ENCODE measurements at regions not wholly inside any gene's neighbourhood (a gene's known extent, or its start where the extent isn't known, plus 50 kb on each side); places are given as distances from the start of the nearest gene placed in this dataset.

DNA sequence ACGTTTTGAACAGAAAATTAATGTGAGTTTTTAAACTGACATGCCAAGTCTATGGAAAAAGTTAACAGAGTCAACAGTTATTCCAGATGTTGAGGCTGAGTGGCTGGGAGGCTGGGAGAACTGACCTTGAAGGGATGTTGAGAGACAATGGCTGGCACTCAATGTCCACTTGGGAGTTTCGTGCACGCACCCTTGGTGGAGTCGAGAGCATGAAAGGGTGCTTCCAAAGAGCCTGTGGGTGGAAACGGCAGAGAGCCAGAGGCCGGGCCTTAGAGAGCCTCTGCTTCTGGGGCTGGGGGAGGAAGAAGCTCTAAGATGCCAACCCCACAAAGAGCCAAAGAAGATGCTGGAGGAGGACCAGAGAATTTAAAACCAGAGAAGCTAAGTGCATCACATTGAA is 63.4 kb upstream of the L3MBTL4 start (continued):
- TF ChIP-seq BACH1 (tag; IDR thresholded peaks at IDR 0.05) = no peak
- TF ChIP-seq KAT8 (IDR thresholded peaks at IDR 0.05; ENCODE audit: low read depth) = no peak
- no peak for TF ChIP-seq ZBED1 (IDR thresholded peaks at IDR 0.05)
- no peak for TF ChIP-seq MIER1 (IDR thresholded peaks at IDR 0.05; ENCODE audit: low read depth)
- TF ChIP-seq SREBF2 (CRISPR knock-in tag; IDR thresholded peaks at IDR 0.05) = no peak

DNA sequence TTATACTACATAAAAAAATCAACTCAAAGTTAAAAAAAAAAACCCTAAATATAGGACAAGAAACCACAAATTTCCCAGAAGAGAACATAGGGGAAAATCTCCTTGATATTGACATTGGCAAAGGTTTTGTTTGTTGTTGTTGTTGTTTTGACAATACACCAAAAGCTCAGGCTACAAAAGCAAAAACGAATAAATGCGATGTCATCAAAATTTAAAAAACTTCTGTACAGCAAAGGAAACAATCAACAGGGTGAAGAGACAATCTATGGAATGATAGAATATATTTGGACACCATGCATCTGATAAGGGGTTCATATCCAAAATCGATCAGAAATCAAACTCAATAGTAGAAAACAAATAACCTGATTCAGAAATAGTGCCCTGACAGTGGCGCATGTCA is 65.0 kb upstream of the L3MBTL4 start:
- DNase-seq (ENCODE audit: extremely low read depth in 1 of 4, low spot score in 3 of 4) = no peak
- ATAC-seq = no peak
- intact Hi-C loops (cut with micrococcal nuclease) = loop anchor here (10.0 kb wide), 1 partner anchor 605 kb away; no protein-coding TSS in a partner anchor
- 2% methylated on average over 4 of the region's 4 CpGs for WGBS (ENCODE audit: insufficient coverage, low coverage, missing lambda C conversion rate)
- Histone ChIP-seq H3K27ac (ENCODE audit: extremely low read depth, low read depth, low read length) (no peak overlapping the region), H3K9me3 (replicated peaks; ENCODE audit: control insufficient read depth, insufficient read depth, low read depth, low read length) (no peaks in the 10 kb centered on the region), H3K36me3 (ENCODE audit: control insufficient read depth, insufficient read depth, low read length) (no peaks in the 10 kb centered on the region), H3K9ac (ENCODE audit: insufficient read depth in 1 of 2, low read depth in 2 of 2, low read length in 2 of 2) (no peak overlapping the region), H3K4me1 (replicated peaks in 1 of 2; ENCODE audit: control insufficient read depth in 2 of 2, insufficient read depth in 2 of 2, low read length in 2 of 2) (peaks cover 0 to 3% of the 10 kb centered on the region in 2 experiments; a peak in 1 of 5 replicates), H3K27me3 (ENCODE audit: control insufficient read depth in 2 of 2, insufficient read depth in 2 of 2, low read length in 2 of 2) (no peaks in the 10 kb centered on the region), H3K9me1 (ENCODE audit: control insufficient read depth, insufficient read depth, low read length) (no peaks in the 10 kb centered on the region), H3K4me2 (ENCODE audit: insufficient read depth, low read length) (no peak overlapping the region), H2AFZ (ENCODE audit: low read depth, low read length) (no peak overlapping the region), H4K20me1 (replicated peaks; ENCODE audit: control insufficient read depth, insufficient read depth, low read length) (no peaks in the 10 kb centered on the region), H3K4me3 (no peak overlapping the region), H3K79me2 (ENCODE audit: control insufficient read depth, insufficient read depth, low read length) (no peaks in the 10 kb centered on the region)
- ChIA-PET POLR2A (no interaction called here), CTCF (ENCODE audit: low intra/inter-chr PET ratio) (no interaction called here)
- no TSS peak for BruUV-seq (replicated peaks)
- in situ Hi-C loops (cut with MboI) = no loop called here
- FAIRE-seq = no peak
- TF ChIP-seq C11orf30 (IDR thresholded peaks at IDR 0.05; ENCODE audit: low read depth) = peak; percentile 63
- peak; percentile 90 for TF ChIP-seq ZNF316 (IDR thresholded peaks at IDR 0.05)
- TF ChIP-seq MAFK (IDR thresholded peaks at IDR 0.05; ENCODE audit: low read length) = peak; percentile 87
- TF ChIP-seq MAFG (tag; conservative IDR thresholded peaks at IDR 0.05) = peak; percentile 78
- TF ChIP-seq MAFF (IDR thresholded peaks at IDR 0.05; ENCODE audit: low read length) = peak; percentile 88
- TF ChIP-seq NFXL1 (CRISPR knock-in tag; IDR thresholded peaks at IDR 0.05) = no peak
- TF ChIP-seq SMAD3 (CRISPR knock-in tag; conservative IDR thresholded peaks at IDR 0.05) = no peak
